Trophoblast cell (in vitro differentiated cells and primary cell): ENCODE measurements at regions not wholly inside any gene's neighbourhood (a gene's known extent, or its start where the extent isn't known, plus 50 kb on each side); places are given as distances from the start of the nearest gene placed in this dataset.

Experiments used
- DNase-seq, 2 donors: peaks; one replicate each; pipeline ENCODE4 v3.0.0-alpha.2; 2016
- H2AFZ ChIP-seq: 2 replicates; pipeline ENCODE4 v1.6.1; 2013; ENCODE audit warnings: low read length, moderate library complexity, mild to moderate bottlenecking; ENCODE audit not compliant: insufficient read depth, poor library complexity
- H2AK5ac ChIP-seq: 2 replicates; pipeline ENCODE4 v1.6.1; 2013; ENCODE audit warnings: mild to moderate bottlenecking, low read length
- H2BK120ac ChIP-seq: 2 replicates; pipeline ENCODE4 v1.6.1; 2013; ENCODE audit warnings: low read length, mild to moderate bottlenecking, moderate library complexity; ENCODE audit not compliant: insufficient read depth, poor library complexity
- H2BK12ac ChIP-seq: 2 replicates; pipeline ENCODE4 v1.6.1; 2013; ENCODE audit warnings: mild to moderate bottlenecking, low read length, moderate library complexity
- H2BK5ac ChIP-seq: 2 replicates; pipeline ENCODE4 v1.6.1; 2013; ENCODE audit warnings: low read length, low read depth, moderate library complexity, mild to moderate bottlenecking; ENCODE audit not compliant: poor library complexity
- H3K14ac ChIP-seq: 2 replicates; pipeline ENCODE4 v1.6.1; 2013; ENCODE audit warnings: mild to moderate bottlenecking, low read length
- H3K18ac ChIP-seq: 2 replicates; pipeline ENCODE4 v1.6.1; 2013; ENCODE audit warnings: mild to moderate bottlenecking, low read length
- H3K23ac ChIP-seq: 2 replicates; pipeline ENCODE4 v1.6.1; 2013; ENCODE audit warnings: low read length
- H3K27ac ChIP-seq: 2 replicates; pipeline ENCODE4 v1.5.1; 2013; ENCODE audit warnings: low read depth, mild to moderate bottlenecking, inconsistent platforms, low read length, moderate library complexity
- H3K27me3 ChIP-seq: 2 replicates; pipeline ENCODE4 v1.6.1; 2013; ENCODE audit warnings: inconsistent platforms, mild to moderate bottlenecking, low read length, moderate library complexity; ENCODE audit not compliant: insufficient read depth
- H3K36me3 ChIP-seq, 2 experiments: 1 replicate in 1 of 2; 2 replicates in 1 of 2; pipeline ENCODE4 v1.6.1; 2013; ENCODE audit warnings: low read length in 2 of 2, mild to moderate bottlenecking in 2 of 2, moderate library complexity in 1 of 2; ENCODE audit not compliant: insufficient read depth in 2 of 2, control insufficient read depth in 1 of 2
- H3K4ac ChIP-seq: 2 replicates; pipeline ENCODE4 v1.6.1; 2013; ENCODE audit warnings: low read depth, mild to moderate bottlenecking, low read length, moderate library complexity
- H3K4me1 ChIP-seq, 2 experiments: 1 replicate in 1 of 2; 2 replicates in 1 of 2; pipeline ENCODE4 v1.6.1; 2013; ENCODE audit warnings: low read length in 2 of 2, mild to moderate bottlenecking in 2 of 2, moderate library complexity in 1 of 2; ENCODE audit not compliant: insufficient read depth in 2 of 2, control insufficient read depth in 1 of 2
- H3K4me2 ChIP-seq: 2 replicates; pipeline ENCODE4 v1.6.1; 2013; ENCODE audit warnings: inconsistent platforms, mild to moderate bottlenecking, low read length, moderate library complexity
- H3K4me3 ChIP-seq: 2 replicates; pipeline ENCODE4 v1.5.1; 2013; ENCODE audit warnings: mild to moderate bottlenecking, low read depth, low read length, inconsistent platforms
- H3K79me1 ChIP-seq: one replicate; pipeline ENCODE4 v1.6.1; 2013; ENCODE audit warnings: low read length
- H3K79me2 ChIP-seq: 2 replicates; pipeline ENCODE4 v1.6.1; 2013; ENCODE audit warnings: low read length, mild to moderate bottlenecking; ENCODE audit not compliant: control insufficient read depth, insufficient read depth, poor library complexity
- H3K9ac ChIP-seq: 2 replicates; pipeline ENCODE4 v1.6.1; 2013; ENCODE audit warnings: mild to moderate bottlenecking, low read length
- H3K9me3 ChIP-seq: 2 replicates; pipeline ENCODE4 v1.6.1; 2013; ENCODE audit warnings: low read depth, mild to moderate bottlenecking, control low read depth, inconsistent platforms, low read length; ENCODE audit not compliant: insufficient read depth
- H4K12ac ChIP-seq: 2 replicates; pipeline ENCODE4 v1.6.1; 2013; ENCODE audit warnings: low read depth, mild to moderate bottlenecking, low read length, moderate library complexity
- H4K8ac ChIP-seq: 2 replicates; pipeline ENCODE4 v1.6.1; 2013; ENCODE audit warnings: low read depth, mild to moderate bottlenecking, low read length, moderate library complexity
- H4K91ac ChIP-seq: one replicate; pipeline ENCODE4 v1.6.1; 2013; ENCODE audit warnings: low read depth, mild to moderate bottlenecking, low read length, moderate library complexity
- WGBS: extraction: QIAGEN DNeasy Blood & Tissue Kit; methylation state at CpG from one replicate; pipeline ENCODE4 v1.1.7; 2013; ENCODE audit warnings: missing lambda C conversion rate; ENCODE audit not compliant: insufficient read length, insufficient coverage; ENCODE audit errors: extremely low coverage; 5-methylcytosine and 5-hydroxymethylcytosine counted together

GRCh38 chr5:61887271-61887670, 418.7 kb upstream of the KIF2A start:
- H2AFZ ChIP-seq = no peak overlapping the region
- no peak overlapping the region for H2BK12ac ChIP-seq
- H4K91ac ChIP-seq = no peak overlapping the region
- H3K79me1 ChIP-seq = no peaks in the 10 kb centered on the region
- no CpG with 5 or more reads among the region's 1 CpG for WGBS
- H3K4me2 ChIP-seq = no peak overlapping the region
- no peak overlapping the region for H3K18ac ChIP-seq
- no peak overlapping the region for H3K27ac ChIP-seq
- H4K12ac ChIP-seq = no peak overlapping the region
- H3K36me3 ChIP-seq = no peaks in the 10 kb centered on the region
- no peak overlapping the region for H4K8ac ChIP-seq
- no peak for DNase-seq
- H3K4ac ChIP-seq = no peak overlapping the region
- H3K4me3 ChIP-seq = no peak overlapping the region
- no peak overlapping the region for H3K14ac ChIP-seq
- no peak overlapping the region for H3K9ac ChIP-seq
- H3K23ac ChIP-seq = no peak overlapping the region
- H3K27me3 ChIP-seq = no peaks in the 10 kb centered on the region
- no peak overlapping the region for H2BK120ac ChIP-seq
- H3K4me1 ChIP-seq = no peaks in the 10 kb centered on the region
- no peak overlapping the region for H2BK5ac ChIP-seq
- H3K9me3 ChIP-seq = no peaks in the 10 kb centered on the region
- H2AK5ac ChIP-seq = no peak overlapping the region
- H3K79me2 ChIP-seq = no peaks in the 10 kb centered on the region

- no peak for DNase-seq
- no peaks in the 10 kb centered on the region for H3K27me3 ChIP-seq
- no peak overlapping the region for H3K4me2 ChIP-seq
- no peak overlapping the region for H3K14ac ChIP-seq
- H3K9me3 ChIP-seq = no peaks in the 10 kb centered on the region
- no peak overlapping the region for H4K12ac ChIP-seq
- no peaks in the 10 kb centered on the region for H3K4me1 ChIP-seq
- no peak overlapping the region for H3K4me3 ChIP-seq
- no peak overlapping the region for H4K91ac ChIP-seq
- H3K23ac ChIP-seq = no peak overlapping the region
- no peak overlapping the region for H2BK5ac ChIP-seq
- H2BK120ac ChIP-seq = no peak overlapping the region
- no peaks in the 10 kb centered on the region for H3K36me3 ChIP-seq
- no peak overlapping the region for H2AK5ac ChIP-seq
- no peak overlapping the region for H3K4ac ChIP-seq
- no peak overlapping the region for H4K8ac ChIP-seq
- H3K79me2 ChIP-seq = no peaks in the 10 kb centered on the region
- H3K18ac ChIP-seq = no peak overlapping the region
- WGBS = no CpG with 5 or more reads among the region's 1 CpG
- no peaks in the 10 kb centered on the region for H3K79me1 ChIP-seq
- H2AFZ ChIP-seq = no peak overlapping the region
- no peak overlapping the region for H3K27ac ChIP-seq
- no peak overlapping the region for H2BK12ac ChIP-seq
- H3K9ac ChIP-seq = no peak overlapping the region
Measured at GRCh38 chr5:61894046-61894445, 412.0 kb upstream of the KIF2A start.

GRCh38 chr5:61896811-61897210, 409.2 kb upstream of the KIF2A start:
- H2AFZ ChIP-seq = no peak overlapping the region
- H3K9ac ChIP-seq = no peak overlapping the region
- no peak overlapping the region for H3K27ac ChIP-seq

GRCh38 chr5:61897251-61897650, 408.8 kb upstream of the KIF2A start:
- Histone ChIP-seq H3K4me2 (no peak overlapping the region), H3K27me3 (no peaks in the 10 kb centered on the region), H3K9me3 (no peaks in the 10 kb centered on the region), H3K79me1 (no peaks in the 10 kb centered on the region), H4K12ac (no peak overlapping the region), H3K4me3 (no peak overlapping the region), H2BK120ac (no peak overlapping the region), H4K91ac (no peak overlapping the region), H3K14ac (no peak overlapping the region), H2AK5ac (no peak overlapping the region), H4K8ac (no peak overlapping the region), H3K9ac (no peak overlapping the region), H2BK5ac (no peak overlapping the region), H3K18ac (no peak overlapping the region), H3K4me1 (no peaks in the 10 kb centered on the region), H3K23ac (no peak overlapping the region), H2AFZ (no peak overlapping the region), H3K36me3 (no peaks in the 10 kb centered on the region), H3K4ac (no peak overlapping the region), H3K27ac (no peak overlapping the region), H2BK12ac (no peak overlapping the region), H3K79me2 (no peaks in the 10 kb centered on the region)
- no peak for DNase-seq

More at GRCh38 chr5:61896811-61897210, 409.2 kb upstream of the KIF2A start:
- no peak overlapping the region for H3K4me3 ChIP-seq
- H3K4me1 ChIP-seq = no peaks in the 10 kb centered on the region
- H3K23ac ChIP-seq = no peak overlapping the region
- no peaks in the 10 kb centered on the region for H3K9me3 ChIP-seq
- no peak overlapping the region for H4K8ac ChIP-seq
- H3K36me3 ChIP-seq = no peaks in the 10 kb centered on the region
- no peak overlapping the region for H3K4me2 ChIP-seq
- H4K91ac ChIP-seq = no peak overlapping the region
- WGBS = no CpG with 5 or more reads among the region's 4 CpGs
- H3K18ac ChIP-seq = no peak overlapping the region
- no peaks in the 10 kb centered on the region for H3K79me1 ChIP-seq
- no peak overlapping the region for H3K14ac ChIP-seq
- no peak overlapping the region for H2BK120ac ChIP-seq
- no peak for DNase-seq
- H3K79me2 ChIP-seq = no peaks in the 10 kb centered on the region
- no peak overlapping the region for H4K12ac ChIP-seq
- no peaks in the 10 kb centered on the region for H3K27me3 ChIP-seq
- H2BK5ac ChIP-seq = no peak overlapping the region
- H2BK12ac ChIP-seq = no peak overlapping the region
- no peak overlapping the region for H3K4ac ChIP-seq
- H2AK5ac ChIP-seq = no peak overlapping the region
